ENCODE measurements at regions not wholly inside any gene's neighbourhood (a gene's known extent, or its start where the extent isn't known, plus 50 kb on each side); places are given as distances from the start of the nearest gene placed in this dataset.
A peak's percentile ranks its signal among the peaks of the same experiment; 100 is the strongest.

GRCh38 chr9:120242116-120242811 is 337.7 kb downstream of the CDK5RAP2 start:
- Histone ChIP-seq H3K27ac (peak overlapping the region; percentile 4; the same call in 1 of the 2 replicates), H3K9me3 (ENCODE audit: severe bottlenecking) (no peaks in the 10 kb centered on the region), H3K27me3 (ENCODE audit: insufficient read depth, low read depth, severe bottlenecking) (no peaks in the 10 kb centered on the region), H3K36me3 (no peaks in the 10 kb centered on the region), H3K4me3 (ENCODE audit: low read depth, low read length) (no peak overlapping the region)
- peak; percentile 79 for DNase-seq
- no peak for TF ChIP-seq CTCF (IDR thresholded peaks at IDR 0.05; ENCODE audit: low read depth, low read length)

GRCh38 chr9:120236596-120236995 is 343.4 kb downstream of the CDK5RAP2 start:
- no peak for TF ChIP-seq CTCF (IDR thresholded peaks at IDR 0.05; ENCODE audit: low read depth, low read length)
- H3K27me3 ChIP-seq (ENCODE audit: insufficient read depth, low read depth, severe bottlenecking): no peaks in the 10 kb centered on the region
- no peaks in the 10 kb centered on the region for H3K36me3 ChIP-seq
- DNase-seq: no peak
- H3K9me3 ChIP-seq (ENCODE audit: severe bottlenecking): no peaks in the 10 kb centered on the region
- H3K4me3 ChIP-seq (ENCODE audit: low read depth, low read length): no peak overlapping the region
- H3K27ac ChIP-seq: no peak overlapping the region

- Histone ChIP-seq H3K27ac (no peak overlapping the region), H3K9me3 (ENCODE audit: severe bottlenecking) (no peaks in the 10 kb centered on the region), H3K4me3 (ENCODE audit: low read depth, low read length) (no peak overlapping the region), H3K27me3 (ENCODE audit: insufficient read depth, low read depth, severe bottlenecking) (no peaks in the 10 kb centered on the region), H3K36me3 (no peaks in the 10 kb centered on the region)
- TF ChIP-seq CTCF (IDR thresholded peaks at IDR 0.05; ENCODE audit: low read depth, low read length): no peak
- DNase-seq: no peak
Observed at GRCh38 chr9:120235081-120235480, 344.9 kb downstream of the CDK5RAP2 start.

- no peak for DNase-seq
- no peak for TF ChIP-seq CTCF (IDR thresholded peaks at IDR 0.05; ENCODE audit: low read depth, low read length)
- H3K36me3 ChIP-seq: no peaks in the 10 kb centered on the region
- H3K27ac ChIP-seq: no peak overlapping the region
- no peaks in the 10 kb centered on the region for H3K9me3 ChIP-seq (ENCODE audit: severe bottlenecking)
- H3K4me3 ChIP-seq (ENCODE audit: low read depth, low read length): no peak overlapping the region
- H3K27me3 ChIP-seq (ENCODE audit: insufficient read depth, low read depth, severe bottlenecking): no peaks in the 10 kb centered on the region
Observed at GRCh38 chr9:120230227-120230626, 349.7 kb downstream of the CDK5RAP2 start.

- TF ChIP-seq CTCF (IDR thresholded peaks at IDR 0.05; ENCODE audit: low read depth, low read length): no peak
- H3K27ac ChIP-seq: no peak overlapping the region
- no peak overlapping the region for H3K4me3 ChIP-seq (ENCODE audit: low read depth, low read length)
- DNase-seq: no peak
- no peaks in the 10 kb centered on the region for H3K27me3 ChIP-seq (ENCODE audit: insufficient read depth, low read depth, severe bottlenecking)
- H3K9me3 ChIP-seq (ENCODE audit: severe bottlenecking): no peaks in the 10 kb centered on the region
- H3K36me3 ChIP-seq: no peaks in the 10 kb centered on the region
Observed at GRCh38 chr9:120221844-120222243, 358.1 kb downstream of the CDK5RAP2 start.

GRCh38 chr9:120214332-120214731 is 365.6 kb downstream of the CDK5RAP2 start:
- H3K9me3 ChIP-seq (ENCODE audit: severe bottlenecking): no peaks in the 10 kb centered on the region
- TF ChIP-seq CTCF (IDR thresholded peaks at IDR 0.05; ENCODE audit: low read depth, low read length): no peak
- no peak for DNase-seq
- H3K36me3 ChIP-seq: no peaks in the 10 kb centered on the region
- H3K27me3 ChIP-seq (ENCODE audit: insufficient read depth, low read depth, severe bottlenecking): no peaks in the 10 kb centered on the region
- no peak overlapping the region for H3K4me3 ChIP-seq (ENCODE audit: low read depth, low read length)
- H3K27ac ChIP-seq: no peak overlapping the region
